Liver (tissue), 8 donors: ENCODE measurements at regions not wholly inside any gene's neighbourhood (a gene's known extent, or its start where the extent isn't known, plus 50 kb on each side); places are given as distances from the start of the nearest gene placed in this dataset.

Source experiments
- DNase-seq: peaks from one replicate; pipeline ENCODE4 v3.0.0-alpha.2; 2017; ENCODE audit warnings: low spot score
- H3K27ac ChIP-seq, 2 donors: one replicate each; pipeline ENCODE4 v1.7.0; 2013; ENCODE audit warnings: inconsistent platforms in 2 of 2, low read length in 2 of 2, control low read depth in 1 of 2, low read depth in 1 of 2, mild to moderate bottlenecking in 1 of 2
- H3K27me3 ChIP-seq, 4 donors: one replicate each; pipeline versions ENCODE4 v1.6.1 to v1.7.0; 2013; ENCODE audit warnings: low read length in 3 of 4, inconsistent platforms in 1 of 4, mild to moderate bottlenecking in 1 of 4, moderate library complexity in 1 of 4; ENCODE audit not compliant: control insufficient read depth in 4 of 4, insufficient read depth in 4 of 4
- H3K36me3 ChIP-seq, 4 donors: one replicate each; pipeline versions ENCODE4 v1.6.1 to v1.7.0; 2013; ENCODE audit warnings: low read length in 3 of 4, mild to moderate bottlenecking in 3 of 4, low read depth in 1 of 4, moderate library complexity in 1 of 4; ENCODE audit not compliant: control insufficient read depth in 4 of 4, insufficient read depth in 3 of 4
- H3K4me1 ChIP-seq, 4 donors: one replicate each; pipeline versions ENCODE4 v1.6.1 to v1.7.0; 2013; ENCODE audit warnings: low read length in 3 of 4, mild to moderate bottlenecking in 3 of 4, moderate library complexity in 1 of 4; ENCODE audit not compliant: control insufficient read depth in 4 of 4, insufficient read depth in 4 of 4
- H3K4me3 ChIP-seq, 3 donors: one replicate each; pipeline versions ENCODE4 v1.6.1 to v1.7.0; 2013; ENCODE audit warnings: low read length in 3 of 3, control low read depth in 1 of 3, low read depth in 1 of 3, mild to moderate bottlenecking in 1 of 3
- H3K9ac ChIP-seq, 2 donors: one replicate each; pipeline ENCODE4 v1.7.0; 2013; ENCODE audit warnings: low read length in 2 of 2, mild to moderate bottlenecking in 2 of 2, moderate library complexity in 2 of 2, control low read depth in 1 of 2, low read depth in 1 of 2
- H3K9me3 ChIP-seq, 4 donors: one replicate each; pipeline versions ENCODE4 v1.6.1 to v1.7.0; 2013; ENCODE audit warnings: low read length in 3 of 4; ENCODE audit not compliant: control insufficient read depth in 4 of 4
- EGR1 ChIP-seq, 2 donors: IDR thresholded peaks; 2 replicates each; pipeline ENCODE4 v1.6.1; 2016 to 2018; ENCODE audit warnings: antibody characterized with exemption in 2 of 2, low read depth in 2 of 2
- FOXA1 ChIP-seq: IDR thresholded peaks from 2 replicates; pipeline ENCODE4 v1.6.1; 2016; ENCODE audit warnings: antibody characterized with exemption
- FOXA2 ChIP-seq: IDR thresholded peaks from 2 replicates; pipeline ENCODE4 v1.6.1; 2016; ENCODE audit warnings: antibody characterized with exemption
- GABPA ChIP-seq, 2 donors: IDR thresholded peaks in 1 of 2; conservative IDR thresholded peaks in 1 of 2; 2 replicates each; pipeline ENCODE4 v1.6.1; 2016; ENCODE audit warnings: antibody characterized with exemption in 2 of 2, mild to moderate bottlenecking in 1 of 2, moderate library complexity in 1 of 2
- HNF4A ChIP-seq, 2 donors: conservative IDR thresholded peaks; 2 replicates each; pipeline ENCODE4 v1.6.1; 2016; ENCODE audit warnings: antibody characterized with exemption in 2 of 2, mild to moderate bottlenecking in 2 of 2
- HNF4G ChIP-seq: IDR thresholded peaks from 2 replicates; pipeline ENCODE4 v1.6.1; 2016; ENCODE audit warnings: antibody characterized with exemption
- JUND ChIP-seq, 2 donors: IDR thresholded peaks; 2 replicates each; pipeline ENCODE4 v1.6.1; 2016; ENCODE audit warnings: antibody characterized with exemption in 2 of 2
- NR2F2 ChIP-seq: IDR thresholded peaks from 2 replicates; pipeline ENCODE4 v1.6.1; 2016; ENCODE audit warnings: antibody characterized with exemption
- RAD21 ChIP-seq, 2 donors: IDR thresholded peaks; 2 replicates each; pipeline ENCODE4 v1.6.1; 2016; ENCODE audit warnings: antibody characterized with exemption in 2 of 2, mild to moderate bottlenecking in 2 of 2
- RXRA ChIP-seq, 2 donors: IDR thresholded peaks; 2 replicates each; pipeline ENCODE4 v1.6.1; 2017 to 2018; ENCODE audit warnings: antibody characterized with exemption in 2 of 2, mild to moderate bottlenecking in 1 of 2
- SP1 ChIP-seq: IDR thresholded peaks from 2 replicates; pipeline ENCODE4 v1.6.1; 2018; ENCODE audit warnings: antibody characterized with exemption, mild to moderate bottlenecking
- TAF1 ChIP-seq: conservative IDR thresholded peaks from 2 replicates; pipeline ENCODE4 v1.6.1; 2016; ENCODE audit warnings: antibody characterized with exemption, mild to moderate bottlenecking
- YY1 ChIP-seq: IDR thresholded peaks from 2 replicates; pipeline ENCODE4 v1.6.1; 2016; ENCODE audit warnings: antibody characterized with exemption, mild to moderate bottlenecking
- WGBS: extraction: QIAGEN DNeasy Blood & Tissue Kit; methylation state at CpG from one replicate; pipeline ENCODE4 v1.1.7; 2013; 5-methylcytosine and 5-hydroxymethylcytosine counted together
- TF ChIP-seq, protein P1 (sequence below): fragments of 150-350 bp; IDR thresholded peaks from 2 replicates; pipeline ENCODE4 v1.5.1; 2017; ENCODE audit warnings: improper control_type of control experiment, low read depth, low read length; ENCODE audit not compliant: missing input control
- TF ChIP-seq, protein P2 (sequence below): IDR thresholded peaks from 2 replicates; pipeline ENCODE4 v1.6.1; 2016; ENCODE audit warnings: antibody characterized with exemption
- TF ChIP-seq, protein P3 (sequence below): IDR thresholded peaks from 2 replicates; pipeline ENCODE4 v1.6.1; 2016; ENCODE audit warnings: antibody characterized with exemption
- TF ChIP-seq, protein P4 (sequence below): IDR thresholded peaks from 2 replicates; pipeline ENCODE4 v1.6.1; 2016; ENCODE audit warnings: antibody characterized with exemption
- TF ChIP-seq, protein P5 (sequence below): IDR thresholded peaks from 2 replicates; pipeline ENCODE4 v1.6.1; 2016; ENCODE audit warnings: antibody characterized with exemption, mild to moderate bottlenecking
- donor health status: healthy.
- donor health status: healthy.
- donor health status: healthy.
- donor health status: healthy.
- donor health status: healthy.

DNA sequence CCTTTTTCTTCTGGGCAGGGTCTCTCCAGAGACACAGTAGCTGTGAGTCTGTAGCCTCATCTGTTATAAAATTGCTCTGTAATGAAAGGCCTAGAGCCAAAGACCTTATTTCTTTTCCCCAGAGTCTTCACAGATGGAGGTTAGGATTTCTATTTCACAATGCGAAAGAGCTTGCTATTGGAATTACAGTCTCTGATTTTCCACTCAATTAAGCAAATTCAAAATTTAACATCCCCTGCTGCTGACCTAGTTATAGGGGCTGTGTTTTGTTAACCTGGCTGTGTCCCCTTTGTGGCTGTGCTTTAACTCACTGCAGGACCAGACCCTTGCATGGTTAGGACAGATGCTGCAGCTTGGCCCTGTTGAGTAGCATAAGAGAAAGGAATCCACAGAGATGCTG is 190.3 kb upstream of the NMUR2 start:
- Histone ChIP-seq H3K27me3 (no peaks in the 10 kb centered on the region), H3K4me1 (no peaks in the 10 kb centered on the region), H3K36me3 (no peaks in the 10 kb centered on the region), H3K9ac (no peak overlapping the region), H3K9me3 (no peaks in the 10 kb centered on the region), H3K27ac (no peak overlapping the region), H3K4me3 (no peak overlapping the region)
- DNase-seq = no peak
- no peak for TF ChIP-seq FOXA1
- TF ChIP-seq HNF4G = no peak
- TF ChIP-seq, protein P1, sequence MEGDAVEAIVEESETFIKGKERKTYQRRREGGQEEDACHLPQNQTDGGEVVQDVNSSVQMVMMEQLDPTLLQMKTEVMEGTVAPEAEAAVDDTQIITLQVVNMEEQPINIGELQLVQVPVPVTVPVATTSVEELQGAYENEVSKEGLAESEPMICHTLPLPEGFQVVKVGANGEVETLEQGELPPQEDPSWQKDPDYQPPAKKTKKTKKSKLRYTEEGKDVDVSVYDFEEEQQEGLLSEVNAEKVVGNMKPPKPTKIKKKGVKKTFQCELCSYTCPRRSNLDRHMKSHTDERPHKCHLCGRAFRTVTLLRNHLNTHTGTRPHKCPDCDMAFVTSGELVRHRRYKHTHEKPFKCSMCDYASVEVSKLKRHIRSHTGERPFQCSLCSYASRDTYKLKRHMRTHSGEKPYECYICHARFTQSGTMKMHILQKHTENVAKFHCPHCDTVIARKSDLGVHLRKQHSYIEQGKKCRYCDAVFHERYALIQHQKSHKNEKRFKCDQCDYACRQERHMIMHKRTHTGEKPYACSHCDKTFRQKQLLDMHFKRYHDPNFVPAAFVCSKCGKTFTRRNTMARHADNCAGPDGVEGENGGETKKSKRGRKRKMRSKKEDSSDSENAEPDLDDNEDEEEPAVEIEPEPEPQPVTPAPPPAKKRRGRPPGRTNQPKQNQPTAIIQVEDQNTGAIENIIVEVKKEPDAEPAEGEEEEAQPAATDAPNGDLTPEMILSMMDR = no peak
- TF ChIP-seq FOXA2 = no peak
- TF ChIP-seq RXRA (IDR thresholded peaks at IDR 0.05) = no peak
- TF ChIP-seq YY1 = no peak
- TF ChIP-seq, protein P2, sequence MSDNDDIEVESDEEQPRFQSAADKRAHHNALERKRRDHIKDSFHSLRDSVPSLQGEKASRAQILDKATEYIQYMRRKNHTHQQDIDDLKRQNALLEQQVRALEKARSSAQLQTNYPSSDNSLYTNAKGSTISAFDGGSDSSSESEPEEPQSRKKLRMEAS = no peak
- TF ChIP-seq, protein P3, sequence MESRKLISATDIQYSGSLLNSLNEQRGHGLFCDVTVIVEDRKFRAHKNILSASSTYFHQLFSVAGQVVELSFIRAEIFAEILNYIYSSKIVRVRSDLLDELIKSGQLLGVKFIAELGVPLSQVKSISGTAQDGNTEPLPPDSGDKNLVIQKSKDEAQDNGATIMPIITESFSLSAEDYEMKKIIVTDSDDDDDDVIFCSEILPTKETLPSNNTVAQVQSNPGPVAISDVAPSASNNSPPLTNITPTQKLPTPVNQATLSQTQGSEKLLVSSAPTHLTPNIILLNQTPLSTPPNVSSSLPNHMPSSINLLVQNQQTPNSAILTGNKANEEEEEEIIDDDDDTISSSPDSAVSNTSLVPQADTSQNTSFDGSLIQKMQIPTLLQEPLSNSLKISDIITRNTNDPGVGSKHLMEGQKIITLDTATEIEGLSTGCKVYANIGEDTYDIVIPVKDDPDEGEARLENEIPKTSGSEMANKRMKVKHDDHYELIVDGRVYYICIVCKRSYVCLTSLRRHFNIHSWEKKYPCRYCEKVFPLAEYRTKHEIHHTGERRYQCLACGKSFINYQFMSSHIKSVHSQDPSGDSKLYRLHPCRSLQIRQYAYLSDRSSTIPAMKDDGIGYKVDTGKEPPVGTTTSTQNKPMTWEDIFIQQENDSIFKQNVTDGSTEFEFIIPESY = no peak
- no peak for TF ChIP-seq EGR1 (IDR thresholded peaks at IDR 0.05; ENCODE audit: low read depth in 2 of 2)
- no peak for TF ChIP-seq SP1
- no peak for TF ChIP-seq GABPA (IDR thresholded peaks at IDR 0.05 in 1 of 2, conservative IDR thresholded peaks at IDR 0.05 in 1 of 2)
- TF ChIP-seq RAD21 (IDR thresholded peaks at IDR 0.05) = no peak
- no peak for TF ChIP-seq NR2F2
- TF ChIP-seq HNF4A (conservative IDR thresholded peaks at IDR 0.05) = no peak
- TF ChIP-seq, protein P4, sequence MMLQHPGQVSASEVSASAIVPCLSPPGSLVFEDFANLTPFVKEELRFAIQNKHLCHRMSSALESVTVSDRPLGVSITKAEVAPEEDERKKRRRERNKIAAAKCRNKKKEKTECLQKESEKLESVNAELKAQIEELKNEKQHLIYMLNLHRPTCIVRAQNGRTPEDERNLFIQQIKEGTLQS = no peak
- TF ChIP-seq, protein P5, sequence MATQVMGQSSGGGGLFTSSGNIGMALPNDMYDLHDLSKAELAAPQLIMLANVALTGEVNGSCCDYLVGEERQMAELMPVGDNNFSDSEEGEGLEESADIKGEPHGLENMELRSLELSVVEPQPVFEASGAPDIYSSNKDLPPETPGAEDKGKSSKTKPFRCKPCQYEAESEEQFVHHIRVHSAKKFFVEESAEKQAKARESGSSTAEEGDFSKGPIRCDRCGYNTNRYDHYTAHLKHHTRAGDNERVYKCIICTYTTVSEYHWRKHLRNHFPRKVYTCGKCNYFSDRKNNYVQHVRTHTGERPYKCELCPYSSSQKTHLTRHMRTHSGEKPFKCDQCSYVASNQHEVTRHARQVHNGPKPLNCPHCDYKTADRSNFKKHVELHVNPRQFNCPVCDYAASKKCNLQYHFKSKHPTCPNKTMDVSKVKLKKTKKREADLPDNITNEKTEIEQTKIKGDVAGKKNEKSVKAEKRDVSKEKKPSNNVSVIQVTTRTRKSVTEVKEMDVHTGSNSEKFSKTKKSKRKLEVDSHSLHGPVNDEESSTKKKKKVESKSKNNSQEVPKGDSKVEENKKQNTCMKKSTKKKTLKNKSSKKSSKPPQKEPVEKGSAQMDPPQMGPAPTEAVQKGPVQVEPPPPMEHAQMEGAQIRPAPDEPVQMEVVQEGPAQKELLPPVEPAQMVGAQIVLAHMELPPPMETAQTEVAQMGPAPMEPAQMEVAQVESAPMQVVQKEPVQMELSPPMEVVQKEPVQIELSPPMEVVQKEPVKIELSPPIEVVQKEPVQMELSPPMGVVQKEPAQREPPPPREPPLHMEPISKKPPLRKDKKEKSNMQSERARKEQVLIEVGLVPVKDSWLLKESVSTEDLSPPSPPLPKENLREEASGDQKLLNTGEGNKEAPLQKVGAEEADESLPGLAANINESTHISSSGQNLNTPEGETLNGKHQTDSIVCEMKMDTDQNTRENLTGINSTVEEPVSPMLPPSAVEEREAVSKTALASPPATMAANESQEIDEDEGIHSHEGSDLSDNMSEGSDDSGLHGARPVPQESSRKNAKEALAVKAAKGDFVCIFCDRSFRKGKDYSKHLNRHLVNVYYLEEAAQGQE = no peak
- 84% methylated on average over 1 of the region's 1 CpG for WGBS

DNA sequence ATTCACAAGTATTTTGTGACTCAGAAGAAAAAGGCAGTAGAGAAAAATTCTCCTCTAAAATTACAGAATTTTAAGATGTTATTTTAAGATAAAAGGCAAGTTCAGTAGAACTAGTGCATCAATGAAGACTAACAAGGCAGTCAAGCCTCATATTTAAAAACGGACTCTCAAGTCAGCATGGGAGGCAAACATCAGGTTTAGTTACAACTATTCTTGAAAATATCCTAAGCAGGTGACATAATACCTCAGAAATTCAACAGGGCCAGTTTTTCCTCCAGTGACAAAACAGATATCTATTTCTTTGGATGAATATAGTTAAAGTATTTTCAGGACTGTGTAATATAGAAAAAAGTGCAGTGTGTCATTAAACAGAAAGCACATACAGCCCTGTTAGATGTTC is 194.0 kb upstream of the NMUR2 start:
- Histone ChIP-seq H3K9ac (no peak overlapping the region), H3K4me1 (no peaks in the 10 kb centered on the region), H3K27me3 (no peaks in the 10 kb centered on the region), H3K4me3 (no peak overlapping the region), H3K36me3 (no peaks in the 10 kb centered on the region), H3K27ac (no peak overlapping the region), H3K9me3 (no peaks in the 10 kb centered on the region)
- WGBS = 46% methylated on average over 1 of the region's 1 CpG
- no peak for DNase-seq
- TF ChIP-seq FOXA2 = no peak
- TF ChIP-seq GABPA (IDR thresholded peaks at IDR 0.05 in 1 of 2, conservative IDR thresholded peaks at IDR 0.05 in 1 of 2) = no peak
- TF ChIP-seq JUND (IDR thresholded peaks at IDR 0.05) = no peak
- TF ChIP-seq, protein P4 = no peak
- TF ChIP-seq, protein P1 = no peak
- no peak for TF ChIP-seq YY1
- TF ChIP-seq FOXA1 = no peak
- TF ChIP-seq, protein P3 = no peak
- TF ChIP-seq, protein P2 = no peak
- TF ChIP-seq TAF1 = no peak
- TF ChIP-seq HNF4G = no peak
- TF ChIP-seq HNF4A (conservative IDR thresholded peaks at IDR 0.05) = no peak
- TF ChIP-seq RXRA (IDR thresholded peaks at IDR 0.05) = no peak
- TF ChIP-seq EGR1 (IDR thresholded peaks at IDR 0.05; ENCODE audit: low read depth in 2 of 2) = no peak
- TF ChIP-seq RAD21 (IDR thresholded peaks at IDR 0.05) = no peak
- TF ChIP-seq NR2F2 = no peak
